BJ (cell line): ENCODE measurements at regions not wholly inside any gene's neighbourhood (a gene's known extent, or its start where the extent isn't known, plus 50 kb on each side); places are given as distances from the start of the nearest gene placed in this dataset.

Experiments
- CTCF ChIA-PET: fragments of 350-600 bp; formaldehyde crosslinking; extraction: SDS; loops from one replicate; lab custom pipeline; 2021; ENCODE audit warnings: antibody characterized with exemption, inconsistent platforms; lab: Yijun Ruan, JAX
- POLR2A ChIA-PET: fragments of 300-600 bp; sonication (Branson Sonifier 250); formaldehyde crosslinking; extraction: SDS; loops from one replicate; lab custom pipeline; 2021; ENCODE audit warnings: antibody characterized with exemption; lab: Charles Lee
- DNase-seq: peaks from one replicate; pipeline ENCODE4 v3.0.0-alpha.2; 2011; ENCODE audit warnings: low read depth
- H3K27me3 ChIP-seq: 2 replicates; pipeline ENCODE4 v1.6.0; 2011; ENCODE audit warnings: low read length; ENCODE audit not compliant: control insufficient read depth, insufficient read depth
- H3K36me3 ChIP-seq: 2 replicates; pipeline ENCODE4 v1.5.1; 2011; ENCODE audit warnings: low read length; ENCODE audit not compliant: control insufficient read depth, insufficient read depth
- H3K4me3 ChIP-seq: 2 replicates; pipeline ENCODE4 v1.5.1; 2011; ENCODE audit warnings: low read depth, mild to moderate bottlenecking, control low read depth, low read length
- TF ChIP-seq, protein P1 (sequence below): IDR thresholded peaks from 2 replicates; pipeline ENCODE4 v1.5.1; 2011; ENCODE audit warnings: low read depth, mild to moderate bottlenecking, control low read depth, inconsistent platforms, low read length, moderate library complexity; ENCODE audit not compliant: insufficient read depth

DNA sequence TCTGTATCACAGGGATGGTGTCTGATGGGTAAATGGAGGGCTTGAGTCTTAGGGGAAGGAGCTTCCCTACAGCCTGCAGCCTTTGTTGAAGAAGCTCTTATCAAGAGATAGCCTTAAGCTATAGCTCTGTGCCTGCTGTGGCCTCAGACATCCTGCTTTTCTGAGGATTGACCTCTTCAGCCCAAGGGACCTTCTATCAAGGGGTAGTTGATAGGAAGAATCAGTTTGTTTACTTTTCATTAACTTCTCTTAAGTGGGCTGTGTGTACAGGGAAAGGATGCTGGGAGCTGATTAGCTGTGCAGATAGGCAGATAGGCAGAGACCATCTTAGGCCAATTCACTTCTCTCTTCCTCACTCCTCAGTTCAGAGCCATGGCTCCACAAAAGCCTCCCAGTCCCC is 151.8 kb upstream of the CADM1 start:
- CTCF ChIA-PET, result interaction anchor here (1.3 kb wide), 1 partner anchor 25 kb away, joined by 5 read pairs; no protein-coding TSS in a partner anchor
- POLR2A ChIA-PET, result no interaction called here
- no peaks in the 10 kb centered on the region for H3K36me3 ChIP-seq
- H3K27me3 ChIP-seq, result 0 out of 2 replicates have a peak, but pooled peaks cover 2% of the 10 kb centered on the region
- DNase-seq, result no peak
- TF ChIP-seq, protein P1, sequence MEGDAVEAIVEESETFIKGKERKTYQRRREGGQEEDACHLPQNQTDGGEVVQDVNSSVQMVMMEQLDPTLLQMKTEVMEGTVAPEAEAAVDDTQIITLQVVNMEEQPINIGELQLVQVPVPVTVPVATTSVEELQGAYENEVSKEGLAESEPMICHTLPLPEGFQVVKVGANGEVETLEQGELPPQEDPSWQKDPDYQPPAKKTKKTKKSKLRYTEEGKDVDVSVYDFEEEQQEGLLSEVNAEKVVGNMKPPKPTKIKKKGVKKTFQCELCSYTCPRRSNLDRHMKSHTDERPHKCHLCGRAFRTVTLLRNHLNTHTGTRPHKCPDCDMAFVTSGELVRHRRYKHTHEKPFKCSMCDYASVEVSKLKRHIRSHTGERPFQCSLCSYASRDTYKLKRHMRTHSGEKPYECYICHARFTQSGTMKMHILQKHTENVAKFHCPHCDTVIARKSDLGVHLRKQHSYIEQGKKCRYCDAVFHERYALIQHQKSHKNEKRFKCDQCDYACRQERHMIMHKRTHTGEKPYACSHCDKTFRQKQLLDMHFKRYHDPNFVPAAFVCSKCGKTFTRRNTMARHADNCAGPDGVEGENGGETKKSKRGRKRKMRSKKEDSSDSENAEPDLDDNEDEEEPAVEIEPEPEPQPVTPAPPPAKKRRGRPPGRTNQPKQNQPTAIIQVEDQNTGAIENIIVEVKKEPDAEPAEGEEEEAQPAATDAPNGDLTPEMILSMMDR, result no peak
- no peak overlapping the region for H3K4me3 ChIP-seq

DNA sequence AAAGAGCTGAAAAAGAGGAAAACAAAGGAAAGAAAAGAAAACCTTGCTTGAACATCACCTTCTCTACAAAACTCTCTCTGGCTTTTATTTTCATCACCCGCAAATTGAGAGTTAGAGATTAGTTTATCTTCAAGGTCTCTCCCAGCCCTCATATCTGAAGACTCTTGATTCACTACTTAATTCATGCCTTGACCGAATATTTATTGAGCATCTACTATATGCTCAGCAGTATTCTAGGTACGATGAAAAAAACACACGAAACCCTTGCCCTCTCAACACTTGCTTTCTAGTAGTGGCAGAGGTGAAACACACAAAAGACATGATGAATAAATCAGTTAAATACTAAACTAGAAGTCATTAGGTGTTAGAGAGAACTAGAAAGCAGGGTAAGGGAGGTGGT is 150.6 kb upstream of the CADM1 start:
- TF ChIP-seq, protein P1, result no peak
- no peak for DNase-seq
- H3K36me3 ChIP-seq, result no peaks in the 10 kb centered on the region
- CTCF ChIA-PET, result interaction anchor here (1.8 to 3.1 kb wide), 2 partner anchors 10 to 150 kb away, joined by 5 to 9 read pairs; partner anchors contain the start of gene CADM1
- POLR2A ChIA-PET, result no interaction called here
- H3K27me3 ChIP-seq, result 0 out of 2 replicates have a peak, but pooled peaks cover 2% of the 10 kb centered on the region
- H3K4me3 ChIP-seq, result no peak overlapping the region

DNA sequence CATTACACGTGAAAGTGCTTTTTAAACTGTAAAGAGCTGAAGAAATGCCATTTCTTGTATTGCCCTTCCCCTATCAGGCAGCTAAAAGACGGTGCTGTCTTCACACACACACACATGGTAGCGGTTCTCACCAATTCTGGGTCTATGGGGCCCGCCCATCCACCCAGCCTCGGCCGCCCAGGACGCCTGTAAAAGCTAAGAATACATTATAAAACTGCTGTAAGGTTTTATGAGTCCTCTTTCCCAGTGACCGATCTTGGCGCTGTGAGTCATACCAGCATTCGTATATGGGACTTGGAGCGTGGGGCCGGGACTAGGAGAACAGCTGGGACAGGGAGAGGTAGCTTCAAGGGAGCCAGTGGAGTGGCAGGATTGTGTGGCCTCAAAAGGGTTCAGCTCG is 149.7 kb upstream of the CADM1 start:
- ChIA-PET CTCF (interaction anchor here (1.8 to 3.1 kb wide), 2 partner anchors 9 to 150 kb away, joined by 5 to 9 read pairs; partner anchors contain the start of gene CADM1), POLR2A (no interaction called here)
- TF ChIP-seq, protein P1, result no peak
- peak; percentile 73 for DNase-seq
- H3K36me3 ChIP-seq, result no peaks in the 10 kb centered on the region
- H3K27me3 ChIP-seq, result 0 out of 2 replicates have a peak, but pooled peaks cover 2% of the 10 kb centered on the region
- H3K4me3 ChIP-seq, result no peak overlapping the region

DNA sequence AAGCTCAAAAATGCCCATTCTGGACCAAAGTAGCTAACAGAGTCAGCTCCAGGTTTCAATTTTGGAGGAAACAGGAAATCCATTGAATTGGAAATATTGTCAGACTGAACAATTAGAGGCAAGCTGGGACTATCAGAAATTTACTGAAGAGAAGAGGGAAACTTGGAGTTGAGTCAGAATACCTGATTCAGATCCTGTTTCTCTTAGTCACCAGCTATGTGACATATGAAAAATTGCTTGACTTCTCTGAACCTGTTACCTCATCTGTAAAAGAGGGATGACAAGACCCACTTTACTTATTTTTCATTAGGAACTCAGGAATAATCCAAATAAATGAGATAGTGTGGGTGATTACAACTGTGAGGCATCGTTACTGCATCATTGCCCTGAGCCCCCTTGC is 148.9 kb upstream of the CADM1 start:
- TF ChIP-seq, protein P1, result no peak
- Histone ChIP-seq H3K4me3 (no peak overlapping the region), H3K27me3 (0 out of 2 replicates have a peak, but pooled peaks cover 2% of the 10 kb centered on the region), H3K36me3 (no peaks in the 10 kb centered on the region)
- DNase-seq, result no peak
- ChIA-PET CTCF (interaction anchor here (1.8 to 3.1 kb wide), 2 partner anchors 9 to 149 kb away, joined by 5 to 9 read pairs; partner anchors contain the start of gene CADM1), POLR2A (no interaction called here)

DNA sequence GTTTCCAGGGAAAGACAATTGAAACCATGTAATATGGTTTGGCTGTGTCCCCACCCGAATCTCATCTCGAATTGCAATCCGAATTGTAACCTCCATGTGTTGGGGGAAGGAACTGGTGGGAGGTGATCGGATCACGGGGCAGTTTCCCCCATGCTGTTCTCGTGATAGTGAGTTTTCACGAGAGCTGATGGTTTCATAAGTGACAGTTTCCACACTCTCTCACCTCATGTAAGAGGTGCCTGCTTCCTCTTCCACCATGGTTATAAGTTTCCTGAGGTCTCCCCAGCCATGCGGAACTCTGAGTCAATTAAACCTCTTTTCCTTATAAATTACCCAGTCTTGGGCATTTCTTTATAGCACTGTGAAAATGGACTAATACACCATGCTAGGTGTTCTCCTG is 148.3 kb upstream of the CADM1 start:
- POLR2A ChIA-PET, result no interaction called here
- no peak overlapping the region for H3K4me3 ChIP-seq
- TF ChIP-seq, protein P1, result no peak
- DNase-seq, result no peak
- H3K27me3 ChIP-seq, result 0 out of 2 replicates have a peak, but pooled peaks cover 2% of the 10 kb centered on the region
- CTCF ChIA-PET, result interaction anchor here (3.1 kb wide), 1 partner anchor 8 kb away, joined by 9 read pairs; no protein-coding TSS in a partner anchor
- no peaks in the 10 kb centered on the region for H3K36me3 ChIP-seq
